Cardiac muscle cell (in vitro differentiated cells and primary cell): ENCODE measurements at regions not wholly inside any gene's neighbourhood (a gene's known extent, or its start where the extent isn't known, plus 50 kb on each side); places are given as distances from the start of the nearest gene placed in this dataset.

Experiments
- DNase-seq, 2 donors: peaks; one replicate each; pipeline versions ENCODE4 v3.0.0 to v3.0.0-alpha.2; 2010 to 2017; ENCODE audit warnings: low read depth in 1 of 2, low spot score in 1 of 2
- H3K27ac ChIP-seq: fragments of 200-600 bp; sonication (generic); 2 replicates; pipeline ENCODE4 v1.5.1; 2016
- H3K27me3 ChIP-seq: fragments of 200-600 bp; sonication (generic); 2 replicates; pipeline ENCODE4 v1.6.0; 2016; ENCODE audit warnings: control low read depth
- H3K36me3 ChIP-seq: fragments of 200-600 bp; sonication (generic); 2 replicates; pipeline ENCODE4 v1.5.1; 2016; ENCODE audit warnings: control low read depth
- H3K4me1 ChIP-seq: fragments of 200-600 bp; sonication (generic); 2 replicates; pipeline ENCODE4 v1.8.1; 2017; ENCODE audit warnings: low read depth, mild to moderate bottlenecking, mixed run types
- H3K4me3 ChIP-seq: fragments of 200-600 bp; sonication (generic); 2 replicates; pipeline ENCODE4 v1.5.1; 2016; ENCODE audit warnings: mild to moderate bottlenecking
- H3K9me3 ChIP-seq: fragments of 200-600 bp; sonication (generic); 2 replicates; pipeline ENCODE4 v1.5.1; 2017; ENCODE audit warnings: low read depth, mild to moderate bottlenecking, control low read depth
- TF ChIP-seq, protein P1 (sequence below): IDR thresholded peaks from 2 replicates; pipeline ENCODE4 v1.5.1; 2012; ENCODE audit warnings: low read depth, mild to moderate bottlenecking, low read length

DNA sequence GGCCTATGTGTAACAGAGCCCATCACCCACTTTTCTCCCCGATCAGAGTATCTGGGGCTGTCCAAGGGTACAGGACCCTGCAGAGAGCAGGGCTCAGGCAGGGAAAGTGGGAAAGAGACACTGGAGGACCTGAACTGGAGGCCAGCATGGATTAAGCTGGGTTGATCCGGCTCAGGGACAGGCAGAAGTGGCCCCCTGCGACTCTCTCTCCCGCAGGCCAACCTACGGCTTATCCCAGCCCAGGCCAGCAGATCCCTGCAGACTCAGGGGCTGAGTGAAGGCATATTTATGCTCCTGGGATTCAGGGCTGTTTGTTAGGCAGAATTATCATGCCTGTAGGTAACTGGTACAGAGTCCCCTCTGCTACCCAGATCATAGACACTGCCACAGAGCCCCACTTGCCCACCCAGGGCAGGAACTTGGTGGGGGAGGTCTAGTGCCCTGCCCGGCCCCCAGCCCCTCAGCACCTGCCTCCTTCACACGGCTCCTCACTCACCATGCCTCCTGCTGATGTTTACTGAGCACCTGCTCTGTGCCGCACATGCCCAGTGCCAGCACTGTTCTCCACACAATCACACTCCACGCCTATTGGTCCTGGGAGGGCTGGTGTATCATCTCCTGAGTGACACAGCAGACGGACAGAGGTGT is 87.3 kb downstream of the ADRA2C start:
- TF ChIP-seq, protein P1, sequence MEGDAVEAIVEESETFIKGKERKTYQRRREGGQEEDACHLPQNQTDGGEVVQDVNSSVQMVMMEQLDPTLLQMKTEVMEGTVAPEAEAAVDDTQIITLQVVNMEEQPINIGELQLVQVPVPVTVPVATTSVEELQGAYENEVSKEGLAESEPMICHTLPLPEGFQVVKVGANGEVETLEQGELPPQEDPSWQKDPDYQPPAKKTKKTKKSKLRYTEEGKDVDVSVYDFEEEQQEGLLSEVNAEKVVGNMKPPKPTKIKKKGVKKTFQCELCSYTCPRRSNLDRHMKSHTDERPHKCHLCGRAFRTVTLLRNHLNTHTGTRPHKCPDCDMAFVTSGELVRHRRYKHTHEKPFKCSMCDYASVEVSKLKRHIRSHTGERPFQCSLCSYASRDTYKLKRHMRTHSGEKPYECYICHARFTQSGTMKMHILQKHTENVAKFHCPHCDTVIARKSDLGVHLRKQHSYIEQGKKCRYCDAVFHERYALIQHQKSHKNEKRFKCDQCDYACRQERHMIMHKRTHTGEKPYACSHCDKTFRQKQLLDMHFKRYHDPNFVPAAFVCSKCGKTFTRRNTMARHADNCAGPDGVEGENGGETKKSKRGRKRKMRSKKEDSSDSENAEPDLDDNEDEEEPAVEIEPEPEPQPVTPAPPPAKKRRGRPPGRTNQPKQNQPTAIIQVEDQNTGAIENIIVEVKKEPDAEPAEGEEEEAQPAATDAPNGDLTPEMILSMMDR = no peak
- Histone ChIP-seq H3K9me3 (no peaks in the 10 kb centered on the region), H3K4me3 (no peak overlapping the region), H3K27me3 (peaks cover 9% of the 10 kb centered on the region), H3K36me3 (no peaks in the 10 kb centered on the region), H3K27ac (no peak overlapping the region), H3K4me1 (no peaks in the 10 kb centered on the region)
- no peak for DNase-seq

DNA sequence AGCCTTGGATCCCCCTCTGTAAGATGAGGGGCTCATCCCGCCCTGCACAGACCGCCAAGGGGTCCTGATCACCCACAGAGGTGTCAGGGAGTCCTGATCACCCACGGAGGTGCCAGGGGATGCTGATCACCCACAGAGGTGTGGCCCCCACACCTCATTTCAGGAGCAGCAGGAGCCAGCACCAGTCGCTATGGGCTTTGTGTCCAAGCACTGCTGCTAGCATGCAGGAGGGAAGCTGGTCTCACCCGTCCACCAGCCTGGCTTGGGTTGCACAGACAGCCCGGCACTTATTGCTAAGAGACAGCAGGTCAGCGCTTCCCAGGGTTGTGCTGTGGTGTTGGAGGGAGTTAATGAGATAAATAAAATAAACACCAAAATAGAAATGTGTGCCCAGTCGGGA is 88.5 kb downstream of the ADRA2C start:
- Histone ChIP-seq H3K4me3 (no peak overlapping the region), H3K36me3 (no peaks in the 10 kb centered on the region), H3K27me3 (peaks cover 11% of the 10 kb centered on the region), H3K27ac (no peak overlapping the region), H3K4me1 (no peaks in the 10 kb centered on the region), H3K9me3 (no peaks in the 10 kb centered on the region)
- TF ChIP-seq, protein P1 = no peak
- no peak for DNase-seq

DNA sequence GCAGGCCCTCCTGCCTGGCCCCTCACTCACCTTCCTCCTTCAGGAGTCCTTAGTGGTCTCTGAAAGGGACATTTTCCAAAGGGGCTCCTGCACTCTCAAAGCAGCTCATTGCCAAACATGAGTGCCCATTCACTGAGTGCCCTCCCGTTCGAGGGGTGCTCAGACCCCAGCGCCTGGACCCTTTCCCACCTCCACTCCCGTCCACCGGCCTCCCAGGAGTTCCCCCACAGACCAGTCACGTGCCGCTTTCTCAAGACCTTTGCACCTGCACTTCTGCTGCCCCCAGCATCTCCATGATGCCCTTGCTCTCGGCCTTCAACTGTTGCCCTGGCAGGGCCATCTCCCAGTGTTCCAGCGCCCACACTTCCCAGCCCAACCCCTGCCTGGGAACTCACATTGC is 89.5 kb downstream of the ADRA2C start:
- Histone ChIP-seq H3K4me3 (no peak overlapping the region), H3K27ac (no peak overlapping the region), H3K9me3 (no peaks in the 10 kb centered on the region), H3K4me1 (no peaks in the 10 kb centered on the region), H3K36me3 (no peaks in the 10 kb centered on the region), H3K27me3 (peaks cover 16% of the 10 kb centered on the region)
- DNase-seq = no peak
- TF ChIP-seq, protein P1 = no peak

DNA sequence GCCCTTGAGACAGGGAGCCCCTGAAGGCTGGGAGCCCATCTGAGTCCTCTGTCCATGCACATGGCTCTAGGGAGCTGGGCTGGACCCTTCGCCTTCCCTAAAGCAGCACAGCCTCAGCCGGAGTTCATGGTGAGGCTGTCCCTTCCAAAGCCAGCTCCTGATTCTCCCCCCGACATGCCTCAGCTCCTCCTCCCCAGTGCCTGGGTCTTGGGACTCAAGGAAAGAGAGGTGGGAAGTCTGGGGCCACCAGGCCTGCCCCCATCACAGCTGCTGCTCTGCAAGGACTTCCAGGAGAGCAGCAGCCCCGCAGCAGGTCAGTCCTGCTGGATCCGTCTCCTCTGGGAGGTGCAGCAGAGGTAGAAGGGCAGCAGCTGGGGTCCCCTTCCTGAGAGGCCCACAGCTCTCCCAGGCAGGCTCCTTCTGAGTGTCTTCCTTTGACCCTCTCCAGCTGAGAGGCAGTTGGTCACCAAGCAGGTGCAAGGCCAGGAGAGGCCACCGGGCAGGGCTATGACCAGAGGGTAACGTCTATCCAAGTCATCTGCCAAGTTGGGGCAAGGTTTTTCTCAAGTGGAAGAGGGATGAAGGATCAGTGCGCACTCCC is 90.5 kb downstream of the ADRA2C start:
- no peaks in the 10 kb centered on the region for H3K4me1 ChIP-seq
- no peak overlapping the region for H3K4me3 ChIP-seq
- TF ChIP-seq, protein P1 = no peak
- DNase-seq = no peak
- H3K27me3 ChIP-seq = peaks cover 27% of the 10 kb centered on the region
- no peaks in the 10 kb centered on the region for H3K36me3 ChIP-seq
- H3K9me3 ChIP-seq = no peaks in the 10 kb centered on the region
- H3K27ac ChIP-seq = no peak overlapping the region

DNA sequence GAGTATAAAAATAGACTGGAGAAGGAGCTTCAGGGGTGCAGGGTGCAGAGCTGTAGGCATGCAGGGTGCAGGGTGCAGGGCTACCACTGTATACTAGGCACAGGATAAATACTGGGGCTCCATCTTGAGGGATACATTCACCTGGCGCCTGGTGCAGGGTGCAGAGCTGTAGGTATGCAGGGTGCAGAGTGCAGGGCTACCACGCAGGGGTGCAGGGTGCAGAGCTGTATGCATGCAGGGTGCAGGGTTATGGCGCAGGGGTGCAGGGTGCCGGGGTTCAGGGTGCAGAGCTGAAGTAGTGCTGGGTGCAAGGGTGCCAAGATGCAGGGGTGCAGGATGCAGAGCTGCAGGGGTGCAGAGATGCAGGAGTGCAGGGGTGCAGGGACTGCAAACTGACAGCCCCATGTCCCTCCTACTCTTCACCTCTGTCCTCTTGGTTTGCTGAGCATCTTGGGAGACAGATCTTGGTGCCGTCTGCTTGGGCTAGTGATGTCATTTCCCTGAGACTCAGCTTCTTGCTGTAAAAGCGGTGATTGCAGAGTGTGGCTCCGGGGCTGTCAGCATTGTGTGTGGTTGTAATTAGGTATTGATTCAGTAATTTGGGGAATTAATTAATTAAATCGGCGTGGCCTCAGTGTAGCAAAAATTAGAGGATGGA is 91.2 kb downstream of the ADRA2C start:
- peaks cover 33% of the 10 kb centered on the region for H3K27me3 ChIP-seq
- DNase-seq = no peak

More for the DNA sequence above, 91.2 kb downstream of the ADRA2C start:
- Histone ChIP-seq H3K4me1 (no peaks in the 10 kb centered on the region), H3K27ac (no peak overlapping the region), H3K9me3 (no peaks in the 10 kb centered on the region), H3K4me3 (no peak overlapping the region), H3K36me3 (no peaks in the 10 kb centered on the region)
- TF ChIP-seq, protein P1 = no peak
